HEK293 (cell line): ENCODE measurements at regions not wholly inside any gene's neighbourhood (a gene's known extent, or its start where the extent isn't known, plus 50 kb on each side); places are given as distances from the start of the nearest gene placed in this dataset.

Experiments used
- CTCF ChIA-PET: fragments of 350-600 bp; formaldehyde crosslinking; extraction: SDS; loops from one replicate; lab custom pipeline; 2021; ENCODE audit warnings: antibody characterized with exemption; lab: Yijun Ruan, JAX
- POLR2A ChIA-PET: fragments of 300-600 bp; formaldehyde crosslinking; extraction: SDS; loops from one replicate; lab custom pipeline; 2020; ENCODE audit warnings: antibody characterized with exemption, inconsistent platforms; lab: Yijun Ruan, JAX
- H3K27ac ChIP-seq: fragments of 200-500 bp; sonication (Bioruptor generic); 2 replicates; pipeline ENCODE4 v1.5.1; 2014; ENCODE audit warnings: low read depth, low read length, control low read depth, inconsistent platforms; ENCODE audit errors: extremely low read depth
- H3K36me3 ChIP-seq, 2 experiments: fragments of 200-500 bp in 1 of 2; sonication (Bioruptor generic) in 1 of 2; 1 replicate in 1 of 2; 2 replicates in 1 of 2; pipeline ENCODE4 v1.5.1; 2014 to 2017; ENCODE audit warnings: inconsistent platforms in 2 of 2, low read length in 2 of 2; ENCODE audit not compliant: control insufficient read depth in 2 of 2, insufficient read depth in 1 of 2
- H3K4me1 ChIP-seq: fragments of 200-500 bp; sonication (Bioruptor generic); 2 replicates; pipeline ENCODE4 v1.5.1; 2014; ENCODE audit warnings: mild to moderate bottlenecking, low read length, inconsistent platforms; ENCODE audit not compliant: control insufficient read depth, insufficient read depth
- H3K4me3 ChIP-seq: 2 replicates; pipeline ENCODE4 v1.5.1; 2011; ENCODE audit warnings: low read depth, mild to moderate bottlenecking, control low read depth, low read length, moderate library complexity
- H3K9me3 ChIP-seq: fragments of 200-500 bp; sonication (Bioruptor generic); 2 replicates; pipeline ENCODE4 v1.5.1; 2014; ENCODE audit warnings: low read depth, low read length, inconsistent platforms; ENCODE audit not compliant: control insufficient read depth, insufficient read depth
- MEIS1 ChIP-seq: sonication (generic); formaldehyde crosslinking; IDR thresholded peaks from 2 replicates; pipeline ENCODE4 v1.8.1; 2022; ENCODE audit warnings: missing genetic modification reagents, mild to moderate bottlenecking, borderline replicate concordance
- PRDM10 ChIP-seq: fragments of 450-650 bp; formaldehyde crosslinking; IDR thresholded peaks from 2 replicates; pipeline ENCODE4 v1.5.1; 2016; ENCODE audit warnings: missing biosample characterization, missing genetic modification characterization
- SALL2 ChIP-seq: fragments of 450-650 bp; formaldehyde crosslinking; IDR thresholded peaks from 2 replicates; pipeline ENCODE4 v1.5.0; 2017; ENCODE audit warnings: missing biosample characterization, mild to moderate bottlenecking, missing genetic modification characterization, borderline replicate concordance
- SCRT2 ChIP-seq: fragments of 450-650 bp; formaldehyde crosslinking; IDR thresholded peaks from 2 replicates; pipeline ENCODE4 v1.5.1; 2016; ENCODE audit warnings: missing biosample characterization, missing genetic modification characterization
- ZFP37 ChIP-seq: fragments of 450-650 bp; formaldehyde crosslinking; IDR thresholded peaks from 2 replicates; pipeline ENCODE4 v1.5.1; 2016; ENCODE audit warnings: missing biosample characterization, missing genetic modification characterization
- ZNF121 ChIP-seq: fragments of 450-650 bp; formaldehyde crosslinking; IDR thresholded peaks from 2 replicates; pipeline ENCODE4 v1.5.1; 2016; ENCODE audit warnings: missing biosample characterization, missing genetic modification characterization
- ZNF24 ChIP-seq: fragments of 450-650 bp; formaldehyde crosslinking; IDR thresholded peaks from 2 replicates; pipeline ENCODE4 v1.5.1; 2016; ENCODE audit warnings: missing biosample characterization, missing genetic modification characterization
- ZNF423 ChIP-seq: fragments of 450-650 bp; formaldehyde crosslinking; IDR thresholded peaks from 2 replicates; pipeline ENCODE4 v1.5.1; 2016; ENCODE audit warnings: missing biosample characterization, missing genetic modification characterization
- ZNF514 ChIP-seq: fragments of 450-650 bp; formaldehyde crosslinking; IDR thresholded peaks from 2 replicates; pipeline ENCODE4 v1.5.1; 2016; ENCODE audit warnings: missing biosample characterization, missing genetic modification characterization
- ZNF529 ChIP-seq: fragments of 450-650 bp; formaldehyde crosslinking; IDR thresholded peaks from 2 replicates; pipeline ENCODE4 v1.5.1; 2017; ENCODE audit warnings: missing genetic modification characterization, missing biosample characterization; ENCODE audit not compliant: insufficient replicate concordance
- ZNF530 ChIP-seq: fragments of 450-650 bp; formaldehyde crosslinking; IDR thresholded peaks from 2 replicates; pipeline ENCODE4 v1.5.1; 2016; ENCODE audit warnings: low read depth, missing biosample characterization, missing genetic modification characterization
- ZNF544 ChIP-seq: fragments of 450-650 bp; formaldehyde crosslinking; IDR thresholded peaks from 2 replicates; pipeline ENCODE4 v1.5.0; 2017; ENCODE audit warnings: missing biosample characterization, missing genetic modification characterization
- ZNF707 ChIP-seq: fragments of 450-650 bp; formaldehyde crosslinking; IDR thresholded peaks from 2 replicates; pipeline ENCODE4 v1.5.1; 2016; ENCODE audit warnings: missing biosample characterization, missing genetic modification characterization
- ZNF768 ChIP-seq: fragments of 450-650 bp; formaldehyde crosslinking; IDR thresholded peaks from 2 replicates; pipeline ENCODE4 v1.5.1; 2018; ENCODE audit warnings: missing biosample characterization, mild to moderate bottlenecking, missing genetic modification characterization
- ZNF792 ChIP-seq: fragments of 450-650 bp; formaldehyde crosslinking; IDR thresholded peaks from 2 replicates; pipeline ENCODE4 v1.5.1; 2016; ENCODE audit warnings: missing biosample characterization, missing genetic modification characterization
- ZNF843 ChIP-seq: fragments of 450-650 bp; formaldehyde crosslinking; IDR thresholded peaks from 2 replicates; pipeline ENCODE4 v1.5.1; 2016; ENCODE audit warnings: missing biosample characterization, missing genetic modification characterization
- TF ChIP-seq, protein P1 (sequence below): fragments of 450-650 bp; formaldehyde crosslinking; IDR thresholded peaks from 2 replicates; pipeline ENCODE4 v1.5.1; 2016; ENCODE audit warnings: missing biosample characterization, missing genetic modification characterization, low read depth
- TF ChIP-seq, protein P2 (sequence below): fragments of 450-650 bp; formaldehyde crosslinking; IDR thresholded peaks from 2 replicates; pipeline ENCODE4 v1.5.0; 2017; ENCODE audit warnings: missing biosample characterization, missing genetic modification characterization, borderline replicate concordance
- TF ChIP-seq, protein P3 (sequence below): fragments of 450-650 bp; formaldehyde crosslinking; IDR thresholded peaks from 2 replicates; pipeline ENCODE4 v1.5.1; 2016; ENCODE audit warnings: missing biosample characterization, missing genetic modification characterization
- TF ChIP-seq, protein P4 (sequence below): fragments of 450-650 bp; formaldehyde crosslinking; optimal IDR thresholded peaks from 2 replicates; pipeline ENCODE3; 2016; ENCODE audit warnings: missing biosample characterization, mild to moderate bottlenecking, missing genetic modification characterization

- ChIA-PET POLR2A (no interaction called here), CTCF (interaction anchor here (0.5 kb wide), 1 partner anchor 71 kb away, joined by 3 read pairs; no protein-coding TSS in a partner anchor)
- no peaks in the 10 kb centered on the region for H3K4me1 ChIP-seq
Measured at GRCh38 chr2:58991357-58991756, 750.2 kb upstream of the FANCL start.

More at GRCh38 chr2:58991357-58991756, 750.2 kb upstream of the FANCL start:
- TF ChIP-seq SALL2 (tag by site-specific recombination) (no peak), SCRT2 (tag by site-specific recombination) (no peak), ZNF792 (tag by site-specific recombination) (no peak), ZNF514 (no peak), ZNF530 (tag by site-specific recombination) (no peak), ZNF707 (tag by site-specific recombination) (no peak), MEIS1 (CRISPR knock-in tag) (no peak), ZNF843 (tag by site-specific recombination) (no peak), ZNF544 (tag by site-specific recombination) (no peak), ZNF529 (tag by site-specific recombination) (no peak), ZNF768 (tag by site-specific recombination) (no peak), PRDM10 (tag by site-specific recombination) (no peak), ZNF121 (tag by site-specific recombination) (no peak), ZFP37 (tag by site-specific recombination) (no peak), ZNF423 (tag by site-specific recombination) (no peak), ZNF24 (tag by site-specific recombination) (no peak)
- TF ChIP-seq, protein P1, sequence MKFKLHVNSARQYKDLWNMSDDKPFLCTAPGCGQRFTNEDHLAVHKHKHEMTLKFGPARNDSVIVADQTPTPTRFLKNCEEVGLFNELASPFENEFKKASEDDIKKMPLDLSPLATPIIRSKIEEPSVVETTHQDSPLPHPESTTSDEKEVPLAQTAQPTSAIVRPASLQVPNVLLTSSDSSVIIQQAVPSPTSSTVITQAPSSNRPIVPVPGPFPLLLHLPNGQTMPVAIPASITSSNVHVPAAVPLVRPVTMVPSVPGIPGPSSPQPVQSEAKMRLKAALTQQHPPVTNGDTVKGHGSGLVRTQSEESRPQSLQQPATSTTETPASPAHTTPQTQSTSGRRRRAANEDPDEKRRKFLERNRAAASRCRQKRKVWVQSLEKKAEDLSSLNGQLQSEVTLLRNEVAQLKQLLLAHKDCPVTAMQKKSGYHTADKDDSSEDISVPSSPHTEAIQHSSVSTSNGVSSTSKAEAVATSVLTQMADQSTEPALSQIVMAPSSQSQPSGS (tag by site-specific recombination): no peak
- TF ChIP-seq, protein P2, sequence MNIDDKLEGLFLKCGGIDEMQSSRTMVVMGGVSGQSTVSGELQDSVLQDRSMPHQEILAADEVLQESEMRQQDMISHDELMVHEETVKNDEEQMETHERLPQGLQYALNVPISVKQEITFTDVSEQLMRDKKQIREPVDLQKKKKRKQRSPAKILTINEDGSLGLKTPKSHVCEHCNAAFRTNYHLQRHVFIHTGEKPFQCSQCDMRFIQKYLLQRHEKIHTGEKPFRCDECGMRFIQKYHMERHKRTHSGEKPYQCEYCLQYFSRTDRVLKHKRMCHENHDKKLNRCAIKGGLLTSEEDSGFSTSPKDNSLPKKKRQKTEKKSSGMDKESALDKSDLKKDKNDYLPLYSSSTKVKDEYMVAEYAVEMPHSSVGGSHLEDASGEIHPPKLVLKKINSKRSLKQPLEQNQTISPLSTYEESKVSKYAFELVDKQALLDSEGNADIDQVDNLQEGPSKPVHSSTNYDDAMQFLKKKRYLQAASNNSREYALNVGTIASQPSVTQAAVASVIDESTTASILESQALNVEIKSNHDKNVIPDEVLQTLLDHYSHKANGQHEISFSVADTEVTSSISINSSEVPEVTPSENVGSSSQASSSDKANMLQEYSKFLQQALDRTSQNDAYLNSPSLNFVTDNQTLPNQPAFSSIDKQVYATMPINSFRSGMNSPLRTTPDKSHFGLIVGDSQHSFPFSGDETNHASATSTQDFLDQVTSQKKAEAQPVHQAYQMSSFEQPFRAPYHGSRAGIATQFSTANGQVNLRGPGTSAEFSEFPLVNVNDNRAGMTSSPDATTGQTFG (tag by site-specific recombination): no peak
- TF ChIP-seq, protein P3, sequence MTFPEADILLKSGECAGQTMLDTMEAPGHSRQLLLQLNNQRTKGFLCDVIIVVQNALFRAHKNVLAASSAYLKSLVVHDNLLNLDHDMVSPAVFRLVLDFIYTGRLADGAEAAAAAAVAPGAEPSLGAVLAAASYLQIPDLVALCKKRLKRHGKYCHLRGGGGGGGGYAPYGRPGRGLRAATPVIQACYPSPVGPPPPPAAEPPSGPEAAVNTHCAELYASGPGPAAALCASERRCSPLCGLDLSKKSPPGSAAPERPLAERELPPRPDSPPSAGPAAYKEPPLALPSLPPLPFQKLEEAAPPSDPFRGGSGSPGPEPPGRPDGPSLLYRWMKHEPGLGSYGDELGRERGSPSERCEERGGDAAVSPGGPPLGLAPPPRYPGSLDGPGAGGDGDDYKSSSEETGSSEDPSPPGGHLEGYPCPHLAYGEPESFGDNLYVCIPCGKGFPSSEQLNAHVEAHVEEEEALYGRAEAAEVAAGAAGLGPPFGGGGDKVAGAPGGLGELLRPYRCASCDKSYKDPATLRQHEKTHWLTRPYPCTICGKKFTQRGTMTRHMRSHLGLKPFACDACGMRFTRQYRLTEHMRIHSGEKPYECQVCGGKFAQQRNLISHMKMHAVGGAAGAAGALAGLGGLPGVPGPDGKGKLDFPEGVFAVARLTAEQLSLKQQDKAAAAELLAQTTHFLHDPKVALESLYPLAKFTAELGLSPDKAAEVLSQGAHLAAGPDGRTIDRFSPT (tag by site-specific recombination): no peak
- TF ChIP-seq, protein P4, sequence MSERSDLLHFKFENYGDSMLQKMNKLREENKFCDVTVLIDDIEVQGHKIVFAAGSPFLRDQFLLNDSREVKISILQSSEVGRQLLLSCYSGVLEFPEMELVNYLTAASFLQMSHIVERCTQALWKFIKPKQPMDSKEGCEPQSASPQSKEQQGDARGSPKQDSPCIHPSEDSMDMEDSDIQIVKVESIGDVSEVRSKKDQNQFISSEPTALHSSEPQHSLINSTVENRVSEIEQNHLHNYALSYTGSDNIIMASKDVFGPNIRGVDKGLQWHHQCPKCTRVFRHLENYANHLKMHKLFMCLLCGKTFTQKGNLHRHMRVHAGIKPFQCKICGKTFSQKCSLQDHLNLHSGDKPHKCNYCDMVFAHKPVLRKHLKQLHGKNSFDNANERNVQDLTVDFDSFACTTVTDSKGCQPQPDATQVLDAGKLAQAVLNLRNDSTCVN (tag by site-specific recombination): no peak
- Histone ChIP-seq H3K36me3 (no peaks in the 10 kb centered on the region), H3K9me3 (no peaks in the 10 kb centered on the region), H3K27ac (no peak overlapping the region), H3K4me3 (no peak overlapping the region)
